ENCODE measurements at regions not wholly inside any gene's neighbourhood (a gene's known extent, or its start where the extent isn't known, plus 50 kb on each side); places are given as distances from the start of the nearest gene placed in this dataset.

DNA sequence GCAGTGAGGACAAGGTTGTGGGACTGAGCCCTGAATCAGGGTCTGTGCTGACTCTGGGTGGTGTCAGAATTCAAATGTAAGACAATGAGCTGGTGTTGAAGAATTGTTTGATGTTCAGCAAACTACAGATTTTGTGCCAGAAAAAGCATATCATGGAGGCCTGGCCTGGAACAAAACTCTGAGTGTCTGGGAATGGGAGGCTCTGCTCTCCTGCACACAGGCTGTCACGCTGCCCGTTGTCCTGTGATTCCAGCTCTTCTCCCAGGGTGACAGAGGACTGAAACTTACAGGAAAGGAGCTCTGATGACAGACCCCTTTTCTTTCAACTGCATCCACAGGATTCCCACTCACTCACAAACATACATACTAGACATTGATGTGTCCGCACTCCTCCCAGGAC lies 120.1 kb downstream of the ZNF486 start:
- no peak for TF ChIP-seq TAF1 (IDR thresholded peaks at IDR 0.05; ENCODE audit: borderline replicate concordance, insufficient read depth, low read length)
- no peak for TF ChIP-seq SIN3A (IDR thresholded peaks at IDR 0.05; ENCODE audit: borderline replicate concordance, insufficient read depth, low read length)

- TF ChIP-seq POLR2AphosphoS5 (IDR thresholded peaks at IDR 0.05; ENCODE audit: low read depth, low read length) (no peak), SIN3A (IDR thresholded peaks at IDR 0.05; ENCODE audit: borderline replicate concordance, insufficient read depth, low read length) (no peak), FOXP2 (optimal IDR thresholded peaks at IDR 0.05; ENCODE audit: borderline replicate concordance, extremely low read depth, extremely low read length, insufficient read depth) (no peak), TAF1 (IDR thresholded peaks at IDR 0.05; ENCODE audit: borderline replicate concordance, insufficient read depth, low read length) (no peak)
- TF ChIP-seq, protein P1, sequence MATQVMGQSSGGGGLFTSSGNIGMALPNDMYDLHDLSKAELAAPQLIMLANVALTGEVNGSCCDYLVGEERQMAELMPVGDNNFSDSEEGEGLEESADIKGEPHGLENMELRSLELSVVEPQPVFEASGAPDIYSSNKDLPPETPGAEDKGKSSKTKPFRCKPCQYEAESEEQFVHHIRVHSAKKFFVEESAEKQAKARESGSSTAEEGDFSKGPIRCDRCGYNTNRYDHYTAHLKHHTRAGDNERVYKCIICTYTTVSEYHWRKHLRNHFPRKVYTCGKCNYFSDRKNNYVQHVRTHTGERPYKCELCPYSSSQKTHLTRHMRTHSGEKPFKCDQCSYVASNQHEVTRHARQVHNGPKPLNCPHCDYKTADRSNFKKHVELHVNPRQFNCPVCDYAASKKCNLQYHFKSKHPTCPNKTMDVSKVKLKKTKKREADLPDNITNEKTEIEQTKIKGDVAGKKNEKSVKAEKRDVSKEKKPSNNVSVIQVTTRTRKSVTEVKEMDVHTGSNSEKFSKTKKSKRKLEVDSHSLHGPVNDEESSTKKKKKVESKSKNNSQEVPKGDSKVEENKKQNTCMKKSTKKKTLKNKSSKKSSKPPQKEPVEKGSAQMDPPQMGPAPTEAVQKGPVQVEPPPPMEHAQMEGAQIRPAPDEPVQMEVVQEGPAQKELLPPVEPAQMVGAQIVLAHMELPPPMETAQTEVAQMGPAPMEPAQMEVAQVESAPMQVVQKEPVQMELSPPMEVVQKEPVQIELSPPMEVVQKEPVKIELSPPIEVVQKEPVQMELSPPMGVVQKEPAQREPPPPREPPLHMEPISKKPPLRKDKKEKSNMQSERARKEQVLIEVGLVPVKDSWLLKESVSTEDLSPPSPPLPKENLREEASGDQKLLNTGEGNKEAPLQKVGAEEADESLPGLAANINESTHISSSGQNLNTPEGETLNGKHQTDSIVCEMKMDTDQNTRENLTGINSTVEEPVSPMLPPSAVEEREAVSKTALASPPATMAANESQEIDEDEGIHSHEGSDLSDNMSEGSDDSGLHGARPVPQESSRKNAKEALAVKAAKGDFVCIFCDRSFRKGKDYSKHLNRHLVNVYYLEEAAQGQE (IDR thresholded peaks at IDR 0.05; ENCODE audit: insufficient read depth in 1 of 2, low read depth in 2 of 2, low read length in 2 of 2): no peak
These were observed 112.5 kb downstream of the ZNF486 start for GRCh38 chr19:20279516-20279915.

DNA sequence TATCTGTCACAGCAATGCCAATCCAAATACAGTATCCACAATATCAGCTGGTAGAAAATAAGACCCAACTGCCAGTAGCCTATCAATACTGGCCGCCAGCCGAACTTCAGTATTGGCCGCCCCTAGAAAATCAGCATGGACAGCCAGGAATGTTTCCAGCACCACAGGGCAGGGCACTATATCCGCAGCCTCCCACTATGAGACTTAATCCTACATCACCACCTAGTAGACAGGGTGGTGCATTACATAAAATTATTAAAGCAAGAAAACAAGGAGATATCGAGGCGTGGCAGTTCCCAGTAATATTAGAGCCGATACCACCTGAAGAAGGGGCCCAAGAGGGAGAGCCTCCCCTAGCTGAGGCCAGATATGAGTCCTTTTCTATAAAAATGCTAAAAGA lies 111.3 kb downstream of the ZNF486 start:
- TF ChIP-seq FOXP2 (optimal IDR thresholded peaks at IDR 0.05; ENCODE audit: borderline replicate concordance, extremely low read depth, extremely low read length, insufficient read depth): no peak
- TF ChIP-seq SIN3A (IDR thresholded peaks at IDR 0.05; ENCODE audit: borderline replicate concordance, insufficient read depth, low read length): no peak
- TF ChIP-seq POLR2AphosphoS5 (IDR thresholded peaks at IDR 0.05; ENCODE audit: low read depth, low read length): no peak
- TF ChIP-seq, protein P1 (IDR thresholded peaks at IDR 0.05; ENCODE audit: insufficient read depth in 1 of 2, low read depth in 2 of 2, low read length in 2 of 2): no peak
- no peak for TF ChIP-seq TAF1 (IDR thresholded peaks at IDR 0.05; ENCODE audit: borderline replicate concordance, insufficient read depth, low read length)

DNA sequence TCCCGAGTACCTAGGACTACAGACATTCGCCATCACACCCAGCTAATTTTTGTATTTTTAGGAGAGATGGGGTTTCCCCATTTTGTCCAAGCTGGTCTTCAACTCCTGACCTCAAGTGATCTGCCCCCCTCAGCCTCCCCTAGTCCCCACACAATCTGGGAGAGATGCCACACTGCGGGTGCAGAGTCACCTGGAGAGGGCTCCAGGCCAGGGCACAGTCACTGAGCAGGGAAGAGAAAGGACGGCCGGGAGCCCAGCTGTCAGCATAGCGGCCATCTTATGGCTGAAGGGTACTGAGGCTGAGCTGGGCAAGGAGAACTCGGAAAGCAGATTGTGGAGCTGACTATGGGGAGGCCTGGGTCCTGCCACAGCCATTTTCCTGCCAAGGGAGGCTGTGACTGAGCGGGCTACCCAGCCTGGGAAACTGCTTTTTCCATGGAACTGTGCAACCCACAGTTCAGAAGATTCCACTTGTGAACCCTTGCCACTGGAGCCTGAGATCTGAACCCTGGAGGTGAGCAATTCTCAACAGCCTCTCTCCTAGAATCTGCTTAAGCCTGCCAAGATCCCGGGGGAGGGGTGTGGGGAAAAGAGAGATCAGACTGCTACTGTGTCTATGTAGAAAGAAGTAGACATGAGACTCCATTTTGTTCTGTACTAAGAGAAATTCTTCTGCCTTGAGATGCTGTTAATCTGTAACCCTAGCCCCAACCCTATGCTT lies 109.2 kb downstream of the ZNF486 start:
- TF ChIP-seq POLR2AphosphoS5 (IDR thresholded peaks at IDR 0.05; ENCODE audit: low read depth, low read length): no peak
- no peak for TF ChIP-seq TAF1 (IDR thresholded peaks at IDR 0.05; ENCODE audit: borderline replicate concordance, insufficient read depth, low read length)
- TF ChIP-seq FOXP2 (optimal IDR thresholded peaks at IDR 0.05; ENCODE audit: borderline replicate concordance, extremely low read depth, extremely low read length, insufficient read depth): no peak
- TF ChIP-seq SIN3A (IDR thresholded peaks at IDR 0.05; ENCODE audit: borderline replicate concordance, insufficient read depth, low read length): no peak
- TF ChIP-seq, protein P1 (IDR thresholded peaks at IDR 0.05; ENCODE audit: insufficient read depth in 1 of 2, low read depth in 2 of 2, low read length in 2 of 2): no peak

- TF ChIP-seq POLR2AphosphoS5 (IDR thresholded peaks at IDR 0.05; ENCODE audit: low read depth, low read length): no peak
- TF ChIP-seq, protein P1 (IDR thresholded peaks at IDR 0.05; ENCODE audit: insufficient read depth in 1 of 2, low read depth in 2 of 2, low read length in 2 of 2): no peak
- no peak for TF ChIP-seq TAF1 (IDR thresholded peaks at IDR 0.05; ENCODE audit: borderline replicate concordance, insufficient read depth, low read length)
- TF ChIP-seq FOXP2 (optimal IDR thresholded peaks at IDR 0.05; ENCODE audit: borderline replicate concordance, extremely low read depth, extremely low read length, insufficient read depth): no peak
These were observed 107.0 kb downstream of the ZNF486 start for GRCh38 chr19:20273951-20274570.

Data from PFSK-1 (cell line).